ENCODE measurements at regions not wholly inside any gene's neighbourhood (a gene's known extent, or its start where the extent isn't known, plus 50 kb on each side); places are given as distances from the start of the nearest gene placed in this dataset.

GRCh38 chr10:84665211-84665610 lies 336.8 kb downstream of the CCSER2 start:
- TF ChIP-seq GATA2 (IDR thresholded peaks at IDR 0.05; ENCODE audit: low read depth, low read length): no peak
- TF ChIP-seq GATA3 (IDR thresholded peaks at IDR 0.05; ENCODE audit: low read depth, low read length): no peak
